HCT116 (cell line): ENCODE measurements at regions not wholly inside any gene's neighbourhood (a gene's known extent, or its start where the extent isn't known, plus 50 kb on each side); places are given as distances from the start of the nearest gene placed in this dataset.

Source experiments
- ATAC-seq: fragments of 200-7000 bp; cut with Tn5 transposase; 2 replicates; pipeline ENCODE4 v1.9.1; 2020; ENCODE audit warnings: mild to moderate bottlenecking, moderate library complexity
- BruUV-seq: library from RNA; stranded (reverse); fragments of 400-500 nt; replicated peaks from 2 replicates; lab custom pipeline; 2021; lab: Mats Ljungman, UMichigan
- CTCF ChIA-PET: fragments of 300-600 bp; sonication (Branson Sonifier 250); formaldehyde crosslinking; loops from one replicate; lab custom pipeline; 2021; ENCODE audit warnings: antibody characterized with exemption; lab: Charles Lee
- POLR2A ChIA-PET: fragments of 300-600, 350-600 bp; sonication (Branson Sonifier 250); formaldehyde crosslinking; loops from one replicate; lab custom pipeline; 2021; ENCODE audit warnings: antibody characterized with exemption; lab: Charles Lee
- RAD21 ChIA-PET, 2 experiments: fragments of 300-600 bp; sonication (Branson Sonifier 250); formaldehyde crosslinking; loops; one replicate each; lab custom pipeline; 2023; ENCODE audit warnings: low total read pairs in 2 of 2; ENCODE audit not compliant: uncharacterized antibody in 2 of 2, unreplicated experiment in 2 of 2, low non-redundant PET in 1 of 2; lab: Charles Lee
- DNase-seq: peaks from one replicate; pipeline ENCODE4 v3.0.0-alpha.2; 2010; ENCODE audit warnings: low read depth, low spot score
- H2AFZ ChIP-seq: fragments of 200-600 bp; shearing (Covaris generic), sonication (generic); 2 replicates; pipeline ENCODE4 v1.6.1; 2017; ENCODE audit warnings: low read depth, mixed run types, mixed read lengths, antibody characterized with exemption, low read length; ENCODE audit not compliant: poor library complexity, severe bottlenecking
- H3K27ac ChIP-seq: 2 replicates; pipeline ENCODE4 v1.5.1; 2012; ENCODE audit warnings: low read depth, low read length
- H3K27me3 ChIP-seq: fragments of 200-600 bp; sonication (generic); 2 replicates; pipeline ENCODE4 v1.6.1; 2016; ENCODE audit warnings: mixed run types, low read length, mixed read lengths; ENCODE audit not compliant: insufficient read depth
- H3K36me3 ChIP-seq, 2 experiments: fragments of 200-500 bp in 1 of 2; fragments of 200-600 bp in 1 of 2; sonication (Bioruptor generic) in 1 of 2; sonication (generic) in 1 of 2; 2 replicates each; pipeline versions ENCODE4 v1.5.1 to v1.6.1; 2014 to 2016; ENCODE audit warnings: low read length in 2 of 2, inconsistent platforms in 1 of 2, mixed read lengths in 1 of 2, mixed run types in 1 of 2; ENCODE audit not compliant: insufficient read depth in 2 of 2, control insufficient read depth in 1 of 2
- H3K4me1 ChIP-seq, 2 experiments: fragments of 200-600 bp in 1 of 2; sonication (generic) in 1 of 2; 2 replicates each; pipeline versions ENCODE4 v1.5.1 to v1.6.1; 2012 to 2017; ENCODE audit warnings: low read length in 2 of 2, inconsistent platforms in 1 of 2, mild to moderate bottlenecking in 1 of 2, mixed read lengths in 1 of 2, mixed run types in 1 of 2, moderate library complexity in 1 of 2; ENCODE audit not compliant: insufficient read depth in 2 of 2, control insufficient read depth in 1 of 2
- H3K4me2 ChIP-seq: fragments of 200-600 bp; sonication (generic); 2 replicates; pipeline ENCODE4 v1.6.1; 2017; ENCODE audit warnings: mixed run types, low read length, mixed read lengths
- H3K4me3 ChIP-seq, 2 experiments: fragments of 200-600 bp in 1 of 2; sonication (generic) in 1 of 2; replicated peaks in 1 of 2; 2 replicates each; pipeline ENCODE4 v1.5.1; 2011 to 2016; ENCODE audit warnings: low read length in 2 of 2, control low read depth in 1 of 2, low read depth in 1 of 2, mild to moderate bottlenecking in 1 of 2, mixed read lengths in 1 of 2, mixed run types in 1 of 2
- H3K79me2 ChIP-seq: fragments of 200-600 bp; sonication (generic); 2 replicates; pipeline ENCODE4 v1.6.1; 2017; ENCODE audit warnings: mild to moderate bottlenecking, mixed run types, low read length, moderate library complexity, mixed read lengths; ENCODE audit not compliant: insufficient read depth
- H3K9ac ChIP-seq: fragments of 200-600 bp; sonication (generic); 2 replicates; pipeline ENCODE4 v1.6.1; 2016; ENCODE audit warnings: low read length, mixed read lengths
- H3K9me2 ChIP-seq: fragments of 200-600 bp; sonication (generic), shearing (Covaris generic); 2 replicates; pipeline ENCODE4 v1.6.1; 2017; ENCODE audit warnings: mixed run types, mild to moderate bottlenecking, moderate library complexity; ENCODE audit not compliant: insufficient read depth
- H3K9me3 ChIP-seq, 2 experiments: fragments of 200-500 bp in 1 of 2; fragments of 200-600 bp in 1 of 2; sonication (Bioruptor generic) in 1 of 2; sonication (generic) in 1 of 2; 2 replicates each; pipeline ENCODE4 v1.6.1; 2014 to 2017; ENCODE audit warnings: low read length in 2 of 2, mixed read lengths in 2 of 2, inconsistent platforms in 1 of 2, low read depth in 1 of 2, mild to moderate bottlenecking in 1 of 2, mixed run types in 1 of 2, moderate library complexity in 1 of 2; ENCODE audit not compliant: control insufficient read depth in 1 of 2, insufficient read depth in 1 of 2
- H4K20me1 ChIP-seq: fragments of 200-600 bp; sonication (generic), shearing (Covaris generic); 2 replicates; pipeline ENCODE4 v1.6.1; 2017; ENCODE audit warnings: mixed run types, mild to moderate bottlenecking, moderate library complexity; ENCODE audit not compliant: insufficient read depth
- CBX3 ChIP-seq: IDR thresholded peaks from 2 replicates; pipeline ENCODE4 v1.6.1; 2012; ENCODE audit warnings: low read depth
- ELF1 ChIP-seq: IDR thresholded peaks from 2 replicates; pipeline ENCODE4 v1.6.1; 2012; ENCODE audit warnings: low read depth, borderline replicate concordance
- EZH2phosphoT487 ChIP-seq: fragments of 200-600 bp; IDR thresholded peaks from 2 replicates; pipeline ENCODE4 v1.6.1; 2018; ENCODE audit warnings: antibody characterized with exemption, borderline replicate concordance
- JUND ChIP-seq: IDR thresholded peaks from 2 replicates; pipeline ENCODE4 v1.6.1; 2012
- POLR2A ChIP-seq: IDR thresholded peaks from 2 replicates; pipeline ENCODE4 v1.7.0; 2011; ENCODE audit warnings: borderline replicate concordance; ENCODE audit not compliant: insufficient read depth, insufficient read length; ENCODE audit errors: extremely low read depth
- TCF7L2 ChIP-seq: IDR thresholded peaks from 2 replicates; pipeline ENCODE4 v1.7.0; 2011; ENCODE audit warnings: borderline replicate concordance, inconsistent platforms; ENCODE audit not compliant: insufficient read depth, insufficient read length; ENCODE audit errors: extremely low read depth
- YY1 ChIP-seq: IDR thresholded peaks from 2 replicates; pipeline ENCODE4 v1.6.1; 2011; ENCODE audit warnings: low read length, low read depth, moderate library complexity, mild to moderate bottlenecking; ENCODE audit not compliant: insufficient replicate concordance; ENCODE audit errors: extremely low read depth
- ZNF274 ChIP-seq: fragments of 200-500 bp; sonication (Bioruptor generic); IDR thresholded peaks from 2 replicates; pipeline ENCODE4 v1.6.1; 2014; ENCODE audit warnings: mild to moderate bottlenecking, low read depth, low read length, inconsistent platforms
- intact Hi-C: fragments of 100-400 bp; cut with micrococcal nuclease; formaldehyde crosslinking; loops from 2 replicates; pipeline ENCODE4 v1.10.0; 2022
- TF ChIP-seq, protein P1 (sequence below), 3 experiments: fragments of 200-600 bp in 1 of 3; sonication (generic) in 1 of 3; IDR thresholded peaks in 2 of 3; conservative IDR thresholded peaks in 1 of 3; 2 replicates each; pipeline ENCODE4 v1.5.1; 2012 to 2017; ENCODE audit warnings: low read depth in 2 of 3, low read length in 2 of 3, antibody characterized with exemption in 1 of 3, borderline replicate concordance in 1 of 3, control low read depth in 1 of 3, mild to moderate bottlenecking in 1 of 3, mixed read lengths in 1 of 3, mixed run types in 1 of 3, moderate library complexity in 1 of 3; ENCODE audit not compliant: insufficient read depth in 1 of 3
- TF ChIP-seq, protein P2 (sequence below): IDR thresholded peaks from 2 replicates; pipeline ENCODE4 v1.6.1; 2011; ENCODE audit warnings: mild to moderate bottlenecking, low read length, moderate library complexity; ENCODE audit not compliant: insufficient replicate concordance; ENCODE audit errors: extremely low read depth

DNA sequence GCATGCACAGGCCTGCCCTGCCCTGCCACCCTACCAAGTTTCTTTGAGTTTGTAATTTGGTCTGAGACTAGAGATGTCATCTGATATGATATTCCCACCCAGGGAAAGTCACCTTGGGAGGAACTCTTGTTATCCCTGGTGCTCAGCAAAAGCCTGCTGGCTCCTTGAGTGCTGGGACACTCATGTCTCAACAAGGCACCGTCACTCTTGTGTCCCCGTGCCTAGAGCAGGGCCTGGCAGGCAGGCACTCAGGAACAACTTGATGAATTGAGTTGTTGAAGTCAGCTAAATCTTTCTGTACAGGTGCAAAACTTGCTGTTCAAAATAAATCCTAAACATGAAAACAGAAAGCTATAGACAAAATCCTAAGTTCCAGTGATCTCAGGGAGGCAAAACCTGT is 345.4 kb downstream of the KCNRG start:
- ChIA-PET POLR2A (no interaction called here), RAD21 (no interaction called here), CTCF (no interaction called here)
- Histone ChIP-seq H3K4me1 (peaks cover 0 to 3% of the 10 kb centered on the region in 2 experiments; a peak in 1 of 4 replicates), H3K36me3 (no peaks in the 10 kb centered on the region), H3K27ac (no peak overlapping the region), H4K20me1 (no peaks in the 10 kb centered on the region), H2AFZ (no peak overlapping the region), H3K4me2 (no peak overlapping the region), H3K4me3 (no peak overlapping the region), H3K79me2 (no peaks in the 10 kb centered on the region), H3K9me2 (no peaks in the 10 kb centered on the region), H3K27me3 (no peaks in the 10 kb centered on the region), H3K9me3 (no peaks in the 10 kb centered on the region), H3K9ac (no peak overlapping the region)
- BruUV-seq = no TSS peak
- TF ChIP-seq YY1 = no peak
- TF ChIP-seq ELF1 = no peak
- TF ChIP-seq CBX3 = no peak
- TF ChIP-seq POLR2A = no peak
- TF ChIP-seq, protein P1, sequence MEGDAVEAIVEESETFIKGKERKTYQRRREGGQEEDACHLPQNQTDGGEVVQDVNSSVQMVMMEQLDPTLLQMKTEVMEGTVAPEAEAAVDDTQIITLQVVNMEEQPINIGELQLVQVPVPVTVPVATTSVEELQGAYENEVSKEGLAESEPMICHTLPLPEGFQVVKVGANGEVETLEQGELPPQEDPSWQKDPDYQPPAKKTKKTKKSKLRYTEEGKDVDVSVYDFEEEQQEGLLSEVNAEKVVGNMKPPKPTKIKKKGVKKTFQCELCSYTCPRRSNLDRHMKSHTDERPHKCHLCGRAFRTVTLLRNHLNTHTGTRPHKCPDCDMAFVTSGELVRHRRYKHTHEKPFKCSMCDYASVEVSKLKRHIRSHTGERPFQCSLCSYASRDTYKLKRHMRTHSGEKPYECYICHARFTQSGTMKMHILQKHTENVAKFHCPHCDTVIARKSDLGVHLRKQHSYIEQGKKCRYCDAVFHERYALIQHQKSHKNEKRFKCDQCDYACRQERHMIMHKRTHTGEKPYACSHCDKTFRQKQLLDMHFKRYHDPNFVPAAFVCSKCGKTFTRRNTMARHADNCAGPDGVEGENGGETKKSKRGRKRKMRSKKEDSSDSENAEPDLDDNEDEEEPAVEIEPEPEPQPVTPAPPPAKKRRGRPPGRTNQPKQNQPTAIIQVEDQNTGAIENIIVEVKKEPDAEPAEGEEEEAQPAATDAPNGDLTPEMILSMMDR (IDR thresholded peaks at IDR 0.05 in 2 of 3, conservative IDR thresholded peaks at IDR 0.05 in 1 of 3; ENCODE audit: borderline replicate concordance in 1 of 3, insufficient read depth in 1 of 3, low read depth in 2 of 3, low read length in 2 of 3) = no peak
- TF ChIP-seq, protein P2, sequence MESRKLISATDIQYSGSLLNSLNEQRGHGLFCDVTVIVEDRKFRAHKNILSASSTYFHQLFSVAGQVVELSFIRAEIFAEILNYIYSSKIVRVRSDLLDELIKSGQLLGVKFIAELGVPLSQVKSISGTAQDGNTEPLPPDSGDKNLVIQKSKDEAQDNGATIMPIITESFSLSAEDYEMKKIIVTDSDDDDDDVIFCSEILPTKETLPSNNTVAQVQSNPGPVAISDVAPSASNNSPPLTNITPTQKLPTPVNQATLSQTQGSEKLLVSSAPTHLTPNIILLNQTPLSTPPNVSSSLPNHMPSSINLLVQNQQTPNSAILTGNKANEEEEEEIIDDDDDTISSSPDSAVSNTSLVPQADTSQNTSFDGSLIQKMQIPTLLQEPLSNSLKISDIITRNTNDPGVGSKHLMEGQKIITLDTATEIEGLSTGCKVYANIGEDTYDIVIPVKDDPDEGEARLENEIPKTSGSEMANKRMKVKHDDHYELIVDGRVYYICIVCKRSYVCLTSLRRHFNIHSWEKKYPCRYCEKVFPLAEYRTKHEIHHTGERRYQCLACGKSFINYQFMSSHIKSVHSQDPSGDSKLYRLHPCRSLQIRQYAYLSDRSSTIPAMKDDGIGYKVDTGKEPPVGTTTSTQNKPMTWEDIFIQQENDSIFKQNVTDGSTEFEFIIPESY = no peak
- no peak for TF ChIP-seq EZH2phosphoT487
- no peak for TF ChIP-seq ZNF274
- TF ChIP-seq TCF7L2 = no peak
- TF ChIP-seq JUND = no peak
- intact Hi-C loops = no loop called here
- no peak for DNase-seq
- no peak for ATAC-seq
